Activated T-helper 17 cell treated with anti-CD3 and anti-CD28 coated beads, Interleukin-2, amount 50 U/mL, for 72 hours (primary cell): ENCODE measurements at regions not wholly inside any gene's neighbourhood (a gene's known extent, or its start where the extent isn't known, plus 50 kb on each side); places are given as distances from the start of the nearest gene placed in this dataset.
"Not testable (repeated sequence)": the region's sequence is repeated elsewhere in the genome, so short reads cannot be mapped to it uniquely, and the experiment has no call there.

Experiments used
- ATAC-seq: fragments of 150-1000 bp; cut with Tn5 transposase; replicated peaks from 2 replicates; pipeline ENCODE4 v1.10.0; 2021; ENCODE audit warnings: mild to moderate bottlenecking, moderate library complexity
- H3K27ac Mint-ChIP-seq: one replicate; pipeline ENCODE4 v1.8.0; 2022; ENCODE audit warnings: mixed read lengths
- H3K27me3 Mint-ChIP-seq: one replicate; pipeline ENCODE4 v1.8.0; 2022; ENCODE audit warnings: mixed read lengths
- H3K36me3 Mint-ChIP-seq: one replicate; pipeline ENCODE4 v1.8.0; 2022; ENCODE audit warnings: low read depth, mild to moderate bottlenecking, mixed read lengths
- H3K4me1 Mint-ChIP-seq: one replicate; pipeline ENCODE4 v1.8.0; 2022; ENCODE audit warnings: mixed read lengths
- H3K4me3 Mint-ChIP-seq: one replicate; pipeline ENCODE4 v1.8.0; 2022; ENCODE audit warnings: mild to moderate bottlenecking, mixed read lengths
- H3K9me3 Mint-ChIP-seq: one replicate; pipeline ENCODE4 v1.8.0; 2022; ENCODE audit warnings: mixed read lengths

DNA sequence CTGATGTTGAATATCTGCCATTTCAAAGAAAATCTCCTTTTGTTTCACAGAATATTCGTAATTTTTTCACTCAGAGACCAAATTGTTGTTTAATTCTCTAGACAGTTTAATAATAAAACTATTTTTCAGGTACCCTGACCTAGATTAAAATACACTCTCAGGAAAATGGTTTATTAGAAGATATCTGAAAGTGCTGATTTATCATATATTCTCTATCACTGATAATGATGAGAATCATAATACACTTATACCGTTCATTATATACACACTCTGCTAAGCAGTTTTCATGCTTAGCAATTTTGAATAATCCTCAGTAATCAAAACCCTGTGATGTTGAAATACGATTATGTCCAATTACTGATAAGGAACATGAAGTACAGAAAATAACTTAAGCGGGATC is 772.9 kb upstream of the CRIM1 start:
- H3K4me1 Mint-ChIP-seq, result no peaks in the 10 kb centered on the region
- peaks cover 4% of the 10 kb centered on the region for H3K9me3 Mint-ChIP-seq
- ATAC-seq, result no peak
- H3K4me3 Mint-ChIP-seq, result no peak overlapping the region
- H3K27me3 Mint-ChIP-seq, result no peaks in the 10 kb centered on the region
- H3K27ac Mint-ChIP-seq, result no peak overlapping the region
- H3K36me3 Mint-ChIP-seq, result no peaks in the 10 kb centered on the region

DNA sequence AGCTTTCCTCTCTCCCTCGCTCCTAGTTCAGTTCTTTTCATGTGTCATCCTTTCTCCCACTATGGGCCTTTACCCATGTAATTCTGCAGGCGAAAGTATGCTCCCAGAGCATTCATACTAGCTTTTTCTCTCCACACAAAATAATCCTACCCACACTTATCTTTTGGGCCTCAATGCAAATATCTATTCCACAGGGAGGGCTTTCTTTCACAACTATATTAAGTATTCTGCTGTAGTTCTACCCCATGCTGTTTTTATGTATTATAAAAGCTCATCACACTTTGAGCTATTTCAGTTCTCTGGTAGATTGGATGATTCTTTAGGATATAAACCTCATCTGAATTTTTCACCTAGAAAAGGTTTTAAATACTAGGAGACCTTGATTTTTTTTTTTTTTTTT is 774.6 kb upstream of the CRIM1 start:
- no peaks in the 10 kb centered on the region for H3K36me3 Mint-ChIP-seq

DNA sequence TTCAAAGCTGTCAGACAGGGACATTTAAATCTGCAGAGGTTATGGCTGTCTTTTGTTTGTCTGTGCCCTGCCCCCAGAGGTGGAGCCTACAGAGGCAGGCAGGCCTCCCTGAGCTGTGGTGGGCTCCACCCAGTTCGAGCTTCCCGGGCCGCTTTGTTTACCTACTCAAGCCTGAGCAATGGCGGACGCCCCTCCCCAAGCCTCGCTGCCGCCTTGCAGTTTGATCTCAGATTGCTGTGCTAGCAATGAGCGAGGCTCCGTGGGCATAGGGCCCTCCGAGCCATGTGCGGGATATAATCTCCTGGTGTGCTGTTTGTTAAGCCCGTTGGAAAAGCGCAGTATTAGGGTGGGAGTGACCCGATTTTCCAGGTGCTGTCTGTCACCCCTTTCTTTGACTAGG is 787.0 kb upstream of the CRIM1 start:
- not testable (repeated sequence) for ATAC-seq, H3K36me3 Mint-ChIP-seq, H3K4me3 Mint-ChIP-seq, H3K4me1 Mint-ChIP-seq, H3K27ac Mint-ChIP-seq, H3K27me3 Mint-ChIP-seq, H3K9me3 Mint-ChIP-seq

More for the DNA sequence above, 774.6 kb upstream of the CRIM1 start:
- H3K4me3 Mint-ChIP-seq, result no peak overlapping the region
- no peak overlapping the region for H3K27ac Mint-ChIP-seq
- H3K27me3 Mint-ChIP-seq, result no peaks in the 10 kb centered on the region
- no peak for ATAC-seq
- no peaks in the 10 kb centered on the region for H3K4me1 Mint-ChIP-seq
- peaks cover 4% of the 10 kb centered on the region for H3K9me3 Mint-ChIP-seq

- Mint-ChIP-seq H3K9me3 (no peaks in the 10 kb centered on the region), H3K4me3 (no peak overlapping the region), H3K4me1 (no peaks in the 10 kb centered on the region), H3K27me3 (no peaks in the 10 kb centered on the region), H3K36me3 (no peaks in the 10 kb centered on the region), H3K27ac (no peak overlapping the region)
- no peak for ATAC-seq
Measured at GRCh38 chr2:35562488-35562887, 793.1 kb upstream of the CRIM1 start.

DNA sequence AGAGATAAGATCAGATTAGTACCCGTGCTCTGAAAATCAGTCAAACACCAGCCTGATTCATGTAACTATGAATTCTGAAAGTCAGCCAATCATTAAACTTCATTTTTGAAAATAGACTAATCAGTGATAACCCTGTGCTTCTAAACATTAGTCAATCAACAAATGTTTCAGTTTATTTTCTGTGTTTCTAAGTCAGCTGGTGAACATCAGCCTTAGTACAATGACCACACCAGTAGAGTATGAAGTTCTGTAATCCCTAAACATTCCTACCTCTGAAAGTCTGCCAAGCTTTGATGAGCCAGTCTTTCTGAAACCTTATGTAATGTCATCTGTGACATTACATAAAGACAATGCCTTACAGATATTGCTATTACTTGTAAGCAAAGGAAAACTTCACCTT is 807.4 kb upstream of the CRIM1 start:
- Mint-ChIP-seq H3K27ac (no peak overlapping the region), H3K4me3 (no peak overlapping the region), H3K27me3 (no peaks in the 10 kb centered on the region), H3K4me1 (no peaks in the 10 kb centered on the region), H3K36me3 (no peaks in the 10 kb centered on the region), H3K9me3 (no peaks in the 10 kb centered on the region)
- ATAC-seq, result no peak

GRCh38 chr2:35545301-35545700 is 810.3 kb upstream of the CRIM1 start:
- ATAC-seq, result no peak
- Mint-ChIP-seq H3K4me1 (no peaks in the 10 kb centered on the region), H3K4me3 (no peak overlapping the region), H3K27me3 (no peaks in the 10 kb centered on the region), H3K27ac (no peak overlapping the region), H3K36me3 (no peaks in the 10 kb centered on the region), H3K9me3 (no peaks in the 10 kb centered on the region)

- H3K4me3 Mint-ChIP-seq, result no peak overlapping the region
- H3K36me3 Mint-ChIP-seq, result no peaks in the 10 kb centered on the region
- peaks cover 9% of the 10 kb centered on the region for H3K9me3 Mint-ChIP-seq
Measured at GRCh38 chr2:35538796-35539195, 816.8 kb upstream of the CRIM1 start.

DNA sequence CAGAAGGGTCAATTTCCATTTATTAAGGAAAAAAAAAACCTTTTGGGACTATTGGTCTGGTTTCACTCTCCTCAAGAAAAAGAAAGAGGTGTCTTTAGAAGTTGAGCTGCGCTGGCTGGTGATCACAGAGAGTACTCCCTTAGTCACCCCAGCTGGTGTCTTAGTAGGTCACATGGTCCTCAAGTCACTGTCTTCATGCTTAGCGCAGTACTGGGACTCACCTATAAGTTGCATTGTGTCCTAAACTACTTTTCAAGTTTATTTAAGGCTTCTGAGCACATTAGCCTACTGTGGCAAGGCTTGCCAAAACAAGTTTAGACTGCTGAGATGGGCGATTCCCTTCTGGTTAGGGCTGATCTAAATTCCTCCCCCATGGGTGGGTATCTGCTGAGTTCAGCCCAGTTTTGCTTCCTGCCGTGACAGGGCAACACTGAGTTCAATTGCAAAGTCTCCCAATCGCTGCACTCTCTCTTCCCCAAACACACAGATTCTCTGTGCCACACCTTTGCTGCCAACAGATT is 824.9 kb upstream of the CRIM1 start:
- no peaks in the 10 kb centered on the region for H3K4me1 Mint-ChIP-seq
- H3K36me3 Mint-ChIP-seq, result no peaks in the 10 kb centered on the region
- peaks cover 3% of the 10 kb centered on the region for H3K9me3 Mint-ChIP-seq
- ATAC-seq, result no peak
- H3K27ac Mint-ChIP-seq, result no peak overlapping the region
- H3K4me3 Mint-ChIP-seq, result no peak overlapping the region
- H3K27me3 Mint-ChIP-seq, result no peaks in the 10 kb centered on the region

More at GRCh38 chr2:35538796-35539195, 816.8 kb upstream of the CRIM1 start:
- Mint-ChIP-seq H3K27me3 (peaks cover 4% of the 10 kb centered on the region), H3K4me1 (no peaks in the 10 kb centered on the region), H3K27ac (no peak overlapping the region)
- no peak for ATAC-seq

DNA sequence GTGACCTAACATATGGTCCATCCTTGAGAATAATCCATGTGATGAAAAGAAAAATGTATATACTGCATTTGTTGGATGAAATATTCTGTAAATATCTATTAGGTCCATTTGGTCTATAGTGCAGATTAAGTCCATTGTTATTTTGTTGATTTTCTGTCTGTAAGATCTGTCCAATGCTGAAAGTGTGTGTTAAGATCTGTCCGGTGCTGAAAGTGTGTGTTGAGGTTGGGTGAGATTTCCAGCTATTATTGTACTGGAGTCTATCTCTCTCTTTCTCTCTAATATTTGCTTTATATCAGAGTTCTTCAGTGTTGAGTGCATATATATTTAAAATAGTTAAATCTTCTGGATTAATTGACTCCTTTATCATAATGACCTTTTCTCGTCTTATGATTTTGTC is 828.8 kb upstream of the CRIM1 start:
- Mint-ChIP-seq H3K4me1 (no peaks in the 10 kb centered on the region), H3K27me3 (no peaks in the 10 kb centered on the region), H3K4me3 (no peak overlapping the region), H3K9me3 (peaks cover 3% of the 10 kb centered on the region), H3K27ac (no peak overlapping the region), H3K36me3 (no peaks in the 10 kb centered on the region)
- no peak for ATAC-seq

DNA sequence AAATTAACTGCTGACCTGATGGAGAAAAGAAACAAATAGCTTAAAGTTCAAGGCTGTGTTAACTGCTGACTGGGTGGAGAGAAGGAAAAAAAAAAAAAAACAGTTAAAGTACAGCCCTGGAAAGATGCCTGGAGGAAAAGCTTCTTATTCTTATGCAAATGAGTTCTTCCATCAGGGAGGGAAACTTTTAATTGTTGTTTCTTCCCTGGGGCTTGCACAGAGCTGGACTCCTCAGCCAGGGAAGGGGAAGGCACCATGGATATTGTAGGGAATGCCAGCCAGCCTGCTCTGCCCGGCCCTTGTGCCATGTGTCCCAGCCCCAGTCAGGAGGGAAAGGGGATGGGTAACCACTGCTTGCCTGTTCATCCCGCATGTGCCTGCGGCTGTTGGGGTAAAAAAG is 833.1 kb upstream of the CRIM1 start:
- ATAC-seq, result no peak
- Mint-ChIP-seq H3K9me3 (no peaks in the 10 kb centered on the region), H3K4me3 (no peak overlapping the region), H3K36me3 (no peaks in the 10 kb centered on the region), H3K27me3 (no peaks in the 10 kb centered on the region), H3K27ac (no peak overlapping the region), H3K4me1 (no peaks in the 10 kb centered on the region)

DNA sequence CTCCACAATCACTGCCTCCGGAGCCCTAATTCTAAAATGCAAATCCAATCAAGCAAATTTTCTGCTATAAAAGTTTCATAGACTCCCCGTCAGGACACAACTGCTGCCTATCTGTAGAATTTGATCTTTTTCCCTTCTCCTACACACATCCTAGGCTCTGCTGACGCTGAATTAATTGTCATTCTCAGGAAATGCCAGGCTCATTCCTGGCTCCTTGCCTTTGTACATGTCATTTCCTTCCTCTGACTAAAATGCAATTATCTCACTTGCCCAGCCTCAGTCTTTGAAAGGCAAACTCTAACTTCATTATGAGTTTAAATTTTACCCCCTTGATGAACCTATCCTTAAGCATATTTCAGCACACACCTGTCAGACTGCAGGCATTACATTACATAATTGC is 844.9 kb upstream of the CRIM1 start:
- Mint-ChIP-seq H3K4me3 (no peak overlapping the region), H3K27me3 (no peaks in the 10 kb centered on the region), H3K4me1 (no peaks in the 10 kb centered on the region), H3K36me3 (no peaks in the 10 kb centered on the region), H3K9me3 (peaks cover 15% of the 10 kb centered on the region), H3K27ac (no peak overlapping the region)
- ATAC-seq, result no peak

- H3K27me3 Mint-ChIP-seq, result no peaks in the 10 kb centered on the region
- ATAC-seq, result no peak
- H3K4me3 Mint-ChIP-seq, result no peak overlapping the region
- no peaks in the 10 kb centered on the region for H3K36me3 Mint-ChIP-seq
- H3K4me1 Mint-ChIP-seq, result no peaks in the 10 kb centered on the region
- no peak overlapping the region for H3K27ac Mint-ChIP-seq
- peaks cover 15% of the 10 kb centered on the region for H3K9me3 Mint-ChIP-seq
Measured at GRCh38 chr2:35508601-35509000, 847.0 kb upstream of the CRIM1 start.

DNA sequence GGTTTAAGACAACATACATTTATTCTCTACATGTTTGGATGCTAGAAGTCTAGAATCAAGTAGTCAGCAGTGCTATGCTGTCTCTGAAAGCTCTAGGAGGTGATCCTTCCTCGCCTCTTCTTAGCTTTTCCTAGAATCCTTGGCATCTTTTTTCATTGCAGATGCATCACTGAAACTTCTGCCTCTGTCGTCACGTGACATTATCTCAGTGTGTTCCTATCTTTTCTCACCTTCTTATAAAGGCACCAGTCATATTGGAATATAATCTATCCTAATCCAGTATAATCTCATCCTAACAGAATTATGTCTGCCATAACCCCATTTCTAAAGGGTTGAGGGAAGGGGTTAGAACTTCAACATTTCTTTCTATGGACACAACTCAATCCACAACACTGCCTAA is 851.2 kb upstream of the CRIM1 start:
- H3K4me3 Mint-ChIP-seq, result no peak overlapping the region
- H3K36me3 Mint-ChIP-seq, result no peaks in the 10 kb centered on the region

GRCh38 chr2:35503738-35504199 is 851.8 kb upstream of the CRIM1 start:
- H3K4me3 Mint-ChIP-seq, result no peak overlapping the region
- H3K27ac Mint-ChIP-seq, result no peak overlapping the region
- H3K36me3 Mint-ChIP-seq, result no peaks in the 10 kb centered on the region
- H3K9me3 Mint-ChIP-seq, result no peaks in the 10 kb centered on the region
- no peak for ATAC-seq
- no peaks in the 10 kb centered on the region for H3K27me3 Mint-ChIP-seq
- H3K4me1 Mint-ChIP-seq, result no peaks in the 10 kb centered on the region

More for the DNA sequence above, 851.2 kb upstream of the CRIM1 start:
- no peak for ATAC-seq
- Mint-ChIP-seq H3K9me3 (peaks cover under 1% of the 10 kb centered on the region), H3K4me1 (no peaks in the 10 kb centered on the region), H3K27ac (no peak overlapping the region), H3K27me3 (no peaks in the 10 kb centered on the region)

GRCh38 chr2:35503311-35503710 is 852.3 kb upstream of the CRIM1 start:
- Mint-ChIP-seq H3K27me3 (no peaks in the 10 kb centered on the region), H3K4me3 (no peak overlapping the region), H3K4me1 (no peaks in the 10 kb centered on the region), H3K36me3 (no peaks in the 10 kb centered on the region), H3K9me3 (no peaks in the 10 kb centered on the region), H3K27ac (no peak overlapping the region)
- ATAC-seq, result no peak

DNA sequence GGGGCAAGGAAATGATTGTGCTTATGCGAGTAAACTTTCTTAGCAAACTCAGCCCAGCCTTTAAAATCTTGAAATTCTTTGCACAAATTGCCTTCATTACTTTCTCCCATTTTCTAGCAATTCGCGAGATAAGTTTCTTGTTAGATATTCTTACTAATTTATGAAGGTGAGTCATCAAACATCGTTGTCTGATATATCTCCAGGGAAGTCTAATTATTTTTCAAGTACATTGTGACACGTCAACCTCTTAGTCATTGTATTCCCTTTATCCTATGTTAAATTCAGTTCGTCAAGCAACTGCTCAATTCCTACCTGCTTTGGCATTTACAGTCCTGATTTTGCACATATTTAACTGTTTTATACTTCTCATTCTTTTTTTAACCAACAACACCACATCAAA is 854.5 kb upstream of the CRIM1 start:
- Mint-ChIP-seq H3K9me3 (no peaks in the 10 kb centered on the region), H3K4me1 (no peaks in the 10 kb centered on the region), H3K27me3 (no peaks in the 10 kb centered on the region), H3K36me3 (no peaks in the 10 kb centered on the region), H3K27ac (no peak overlapping the region), H3K4me3 (no peak overlapping the region)
- ATAC-seq, result no peak
